Suprapubic skin (tissue), 3 donors: ENCODE measurements at regions not wholly inside any gene's neighbourhood (a gene's known extent, or its start where the extent isn't known, plus 50 kb on each side); places are given as distances from the start of the nearest gene placed in this dataset.

Experiments
- CTCF ChIP-seq, 2 donors: fragments of 200-600 bp in 1 of 2; fragments of 450-650 bp in 1 of 2; sonication (generic) in 1 of 2; IDR thresholded peaks; one replicate each; pipeline ENCODE4 v1.5.1; 2016 to 2019; ENCODE audit warnings: antibody characterized with exemption in 2 of 2, mild to moderate bottlenecking in 1 of 2, moderate library complexity in 1 of 2
- EP300 ChIP-seq: sonication (generic); formaldehyde crosslinking; IDR thresholded peaks from one replicate; pipeline ENCODE4 v1.6.1; 2017; ENCODE audit warnings: antibody characterized with exemption

GRCh38 chr1:104098837-104099236 is 349.1 kb downstream of the AMY1C start:
- no peak for TF ChIP-seq CTCF (IDR thresholded peaks at IDR 0.05)
- TF ChIP-seq EP300, result no peak
